Tongue (tissue), 1 donor: ENCODE measurements at regions not wholly inside any gene's neighbourhood (a gene's known extent, or its start where the extent isn't known, plus 50 kb on each side); places are given as distances from the start of the nearest gene placed in this dataset.
A peak's percentile ranks its signal among the peaks of the same experiment; 100 is the strongest.
"Not testable (repeated sequence)": the region's sequence is repeated elsewhere in the genome, so short reads cannot be mapped to it uniquely, and the experiment has no call there.

Source experiments
- DNase-seq: peaks from one replicate; pipeline ENCODE4 v3.0.0-alpha.2; 2015

DNA sequence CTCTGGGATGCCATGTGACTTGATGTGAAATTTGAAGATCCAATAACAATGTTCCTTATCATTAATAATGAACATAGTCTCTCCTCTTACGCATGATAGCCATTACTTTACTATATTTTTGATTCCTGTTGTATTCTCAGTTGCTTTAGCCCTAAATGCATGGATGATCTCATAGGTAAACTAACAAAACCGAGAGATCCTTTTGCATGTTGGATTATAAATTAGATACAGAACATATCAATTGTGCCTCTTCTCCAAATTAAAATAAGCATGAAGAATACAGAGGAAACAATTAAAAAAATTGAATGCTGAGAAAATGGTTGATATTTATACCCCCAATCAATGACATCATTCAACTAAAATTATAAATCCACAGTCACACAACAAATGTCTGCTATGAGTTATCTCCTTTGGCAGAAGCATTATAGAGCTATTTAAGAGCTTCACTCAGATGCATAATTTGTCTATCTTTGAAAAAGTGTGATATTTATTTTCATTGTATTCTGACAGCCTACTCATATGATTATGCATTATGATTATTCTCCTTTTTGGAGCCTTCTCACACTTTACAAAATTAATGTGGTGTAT, 386.4 kb upstream of the STXBP6 start:
- DNase-seq, result no peak

DNA sequence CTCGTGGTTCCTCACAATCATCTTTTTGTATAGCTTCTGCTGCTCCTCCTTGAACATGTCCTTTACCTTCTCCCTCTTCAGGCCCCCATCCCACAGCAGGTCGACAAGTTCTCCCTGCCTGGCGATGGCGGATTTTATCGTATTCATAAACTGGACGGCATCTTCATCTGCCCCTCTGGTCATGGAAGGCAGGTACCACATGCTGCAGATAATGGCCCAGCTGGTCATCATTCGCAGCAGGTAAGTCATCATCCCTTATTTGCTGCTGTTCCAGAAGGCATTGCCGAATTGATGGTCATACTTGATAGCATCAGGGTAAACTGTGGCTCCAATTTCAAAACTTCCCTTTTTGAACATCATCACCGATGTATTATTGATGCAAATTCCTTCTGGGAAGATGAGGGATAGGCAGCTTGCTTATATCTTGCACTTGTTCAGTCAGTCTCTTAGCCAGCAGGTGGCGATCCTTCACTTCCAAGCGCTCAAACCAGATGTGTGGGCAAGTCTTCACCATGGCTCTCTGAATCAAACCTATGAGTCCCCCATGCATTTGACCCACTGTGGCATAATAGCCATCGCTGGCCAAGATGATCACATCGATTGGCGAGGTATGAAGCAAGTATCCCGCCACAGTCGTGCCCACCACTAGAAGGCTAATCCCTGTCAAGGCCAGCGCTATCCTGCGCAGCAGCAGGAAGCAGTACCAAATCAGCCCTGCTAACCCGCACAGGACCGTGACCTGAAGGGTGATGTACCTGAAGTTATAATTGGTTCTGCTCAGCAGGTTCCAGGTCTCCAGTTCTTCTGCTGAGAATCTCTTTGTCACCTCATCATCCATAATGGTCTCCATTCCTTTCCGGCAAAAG, 381.5 kb upstream of the STXBP6 start:
- DNase-seq, result peak; percentile 27

DNA sequence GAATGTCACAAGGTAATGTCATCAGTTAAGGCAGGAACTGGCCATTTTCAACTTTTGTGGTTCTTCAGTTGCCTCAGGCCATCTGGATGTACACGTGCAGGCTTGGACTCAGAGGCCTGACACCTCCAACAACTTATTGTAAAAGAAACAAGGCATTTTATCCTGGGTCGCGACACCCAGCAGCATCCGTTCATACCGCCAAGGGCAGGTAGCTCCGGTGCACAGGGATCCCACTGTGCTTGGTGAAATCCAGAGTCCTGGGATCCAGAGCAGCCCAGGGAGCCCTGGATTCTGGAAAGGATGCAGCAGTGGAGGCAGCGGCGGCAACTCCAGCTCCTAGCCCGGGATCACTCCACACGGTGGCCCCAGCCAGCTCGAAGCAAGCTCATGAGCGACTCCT, 380.9 kb upstream of the STXBP6 start:
- no peak for DNase-seq

DNA sequence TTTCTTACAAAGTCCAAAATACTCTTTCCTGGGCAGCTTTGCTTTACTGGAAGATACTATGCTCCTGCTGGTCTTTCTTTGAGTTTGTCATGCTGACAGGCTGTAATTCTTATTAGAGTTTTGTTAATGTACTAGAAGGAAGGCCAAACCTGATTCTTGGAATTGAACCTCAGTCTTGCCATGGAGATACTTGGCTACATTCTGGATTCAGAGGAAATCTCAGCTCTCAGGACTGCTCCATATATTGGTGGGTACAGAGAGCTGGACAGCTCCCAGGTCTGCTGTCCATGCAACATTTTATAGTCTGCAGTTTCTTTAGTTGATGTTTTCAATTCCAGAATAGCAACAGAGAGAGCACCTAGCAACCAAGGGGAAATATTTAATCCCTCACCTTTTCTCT, 363.1 kb upstream of the STXBP6 start:
- DNase-seq, result no peak

- peak; percentile 24 for DNase-seq
These were observed 362.1 kb upstream of the STXBP6 start for GRCh38 chr14:25411781-25412757.

GRCh38 chr14:25406818-25407217, 356.9 kb upstream of the STXBP6 start:
- DNase-seq, result peak; percentile 38

- DNase-seq, result peak; percentile 71
These were observed 350.8 kb upstream of the STXBP6 start for GRCh38 chr14:25400607-25401206.

- no peak for DNase-seq
These were observed 346.2 kb upstream of the STXBP6 start for GRCh38 chr14:25396128-25396527.

DNA sequence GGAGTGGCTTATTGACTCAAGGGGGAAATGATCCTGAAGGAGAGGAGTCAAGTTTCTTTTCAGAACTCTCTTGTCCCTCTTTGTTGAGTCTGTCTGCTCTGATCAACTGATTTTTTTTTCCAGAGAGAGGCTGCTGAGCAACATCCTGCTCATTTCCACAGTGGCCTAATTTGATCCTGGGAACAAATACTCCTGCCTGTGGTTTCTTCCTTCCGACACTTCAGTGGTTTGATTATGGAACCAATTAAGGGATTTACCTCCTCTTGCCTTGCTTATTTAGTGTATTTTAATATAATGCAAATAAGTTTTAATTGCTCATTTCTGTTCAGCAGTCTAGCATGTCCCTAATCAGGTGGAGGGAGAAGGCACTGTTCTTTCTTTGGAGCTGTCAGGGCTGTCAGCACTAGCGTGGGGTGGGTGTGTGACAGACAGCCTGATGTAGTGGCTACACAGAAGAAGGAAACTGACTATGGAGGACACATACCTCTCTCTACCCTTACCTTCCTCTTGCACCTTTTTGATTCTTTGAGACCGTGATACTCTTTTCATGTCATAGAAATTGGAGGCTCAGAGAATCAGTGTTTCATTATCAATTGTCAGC, 344.9 kb upstream of the STXBP6 start:
- DNase-seq, result no peak

GRCh38 chr14:25394356-25394755, 344.4 kb upstream of the STXBP6 start:
- DNase-seq, result no peak

GRCh38 chr14:25389948-25390347, 340.0 kb upstream of the STXBP6 start:
- no peak for DNase-seq

- no peak for DNase-seq
These were observed 331.6 kb upstream of the STXBP6 start for GRCh38 chr14:25381498-25381897.

DNA sequence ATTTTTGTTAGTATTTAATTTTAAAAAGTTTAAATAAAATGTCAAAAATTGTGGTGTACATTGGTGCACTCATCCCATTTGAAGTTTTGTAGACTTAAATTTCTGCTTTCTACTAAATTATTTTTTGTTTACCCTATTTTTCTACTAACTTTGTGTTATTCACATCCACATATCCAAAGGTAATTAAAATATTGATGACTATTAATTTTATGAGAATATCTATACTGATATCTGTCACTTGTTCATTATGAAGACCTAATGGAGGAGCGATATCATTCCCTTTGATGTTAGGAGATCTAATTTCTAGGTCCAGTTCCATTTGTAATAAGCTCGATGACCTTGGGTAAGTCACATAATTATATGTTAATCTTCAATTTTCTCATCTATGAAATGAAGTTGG, 325.7 kb upstream of the STXBP6 start:
- DNase-seq, result no peak

- peak; percentile 41 for DNase-seq
These were observed 321.1 kb upstream of the STXBP6 start for GRCh38 chr14:25371068-25371467.

DNA sequence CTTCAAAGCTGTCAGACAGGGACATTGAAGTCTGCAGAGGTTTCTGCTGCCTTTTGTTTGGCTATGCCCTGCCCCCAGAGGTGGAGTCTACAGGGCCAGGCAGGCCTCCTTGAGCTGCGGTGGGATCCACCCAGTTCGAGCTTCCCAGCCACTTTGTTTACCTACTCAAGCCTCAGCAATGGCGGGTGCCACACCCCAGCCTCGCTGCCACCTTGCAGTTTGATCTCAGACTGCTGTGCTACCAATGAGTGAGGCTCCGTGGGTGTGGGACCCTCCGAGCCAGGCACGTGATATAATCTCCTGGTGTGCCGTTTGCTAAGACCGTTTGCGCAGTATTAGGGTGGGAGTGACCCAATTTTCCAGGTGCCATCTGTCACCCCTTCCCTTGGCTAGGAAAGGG, 320.1 kb upstream of the STXBP6 start:
- DNase-seq, result not testable (repeated sequence)

- no peak for DNase-seq
These were observed 308.4 kb upstream of the STXBP6 start for GRCh38 chr14:25358330-25358729.

- no peak for DNase-seq
These were observed 301.3 kb upstream of the STXBP6 start for GRCh38 chr14:25351269-25351668.

DNA sequence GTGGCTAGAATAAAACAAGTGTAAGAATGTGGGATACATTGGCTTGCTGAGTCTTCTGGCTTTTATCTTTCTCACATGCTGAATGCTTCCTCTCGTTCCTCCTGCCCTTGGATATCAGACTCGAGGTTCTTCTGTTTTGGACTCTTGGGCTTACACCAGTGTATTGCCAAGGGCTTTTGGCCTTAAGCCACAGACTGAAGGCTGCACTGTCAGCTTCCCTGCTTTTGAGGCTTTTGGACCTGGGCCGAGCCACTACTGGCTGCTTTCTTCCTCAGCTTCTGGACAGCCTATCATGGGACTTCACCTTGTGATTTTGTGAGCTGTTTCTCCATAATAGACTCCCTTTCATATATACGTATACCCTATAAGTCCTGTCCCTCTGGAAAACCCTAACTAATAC, 300.9 kb upstream of the STXBP6 start:
- no peak for DNase-seq

DNA sequence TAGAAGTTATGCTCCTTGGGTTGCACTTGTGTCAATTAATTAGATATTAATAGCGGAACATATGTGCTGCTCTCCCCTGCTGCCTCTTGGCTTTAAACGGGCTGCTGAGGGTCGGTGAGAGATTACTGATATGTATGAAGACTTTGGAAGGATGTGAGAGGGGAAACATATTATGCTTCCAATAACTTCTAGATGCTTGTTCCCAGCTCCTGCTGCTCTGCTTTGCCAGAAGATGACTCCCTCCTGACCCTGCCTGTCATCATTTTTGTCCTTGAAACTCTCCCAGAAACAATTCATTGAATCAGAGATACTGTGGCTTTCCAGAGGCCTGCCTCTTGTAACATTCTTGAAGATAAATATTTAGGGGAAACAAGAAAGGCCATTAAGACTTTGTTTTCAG, 300.1 kb upstream of the STXBP6 start:
- no peak for DNase-seq

- no peak for DNase-seq
These were observed 299.3 kb upstream of the STXBP6 start for GRCh38 chr14:25349269-25349668.

DNA sequence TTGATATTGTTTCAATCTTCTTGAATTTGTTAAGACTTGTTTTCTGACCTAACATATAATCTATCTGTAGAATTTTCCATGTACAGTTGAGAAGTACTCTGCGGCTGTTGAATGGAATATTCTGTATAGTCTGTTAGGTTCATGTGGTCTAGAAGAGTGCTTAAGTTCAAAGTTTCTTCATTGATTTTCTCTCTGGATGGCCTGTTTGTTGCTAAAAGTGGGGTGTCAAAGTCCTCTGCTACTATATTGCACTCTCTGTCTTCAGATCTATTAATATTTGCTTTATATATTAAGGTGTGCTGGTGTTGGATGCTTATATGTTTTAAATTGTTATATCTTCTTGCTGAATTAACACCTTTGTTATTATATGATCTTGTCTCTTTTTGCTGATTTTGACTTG, 290.9 kb upstream of the STXBP6 start:
- DNase-seq, result no peak

GRCh38 chr14:25322784-25323183, 272.8 kb upstream of the STXBP6 start:
- DNase-seq, result peak; percentile 1
